ENCODE measurements at regions not wholly inside any gene's neighbourhood (a gene's known extent, or its start where the extent isn't known, plus 50 kb on each side); places are given as distances from the start of the nearest gene placed in this dataset.

DNA sequence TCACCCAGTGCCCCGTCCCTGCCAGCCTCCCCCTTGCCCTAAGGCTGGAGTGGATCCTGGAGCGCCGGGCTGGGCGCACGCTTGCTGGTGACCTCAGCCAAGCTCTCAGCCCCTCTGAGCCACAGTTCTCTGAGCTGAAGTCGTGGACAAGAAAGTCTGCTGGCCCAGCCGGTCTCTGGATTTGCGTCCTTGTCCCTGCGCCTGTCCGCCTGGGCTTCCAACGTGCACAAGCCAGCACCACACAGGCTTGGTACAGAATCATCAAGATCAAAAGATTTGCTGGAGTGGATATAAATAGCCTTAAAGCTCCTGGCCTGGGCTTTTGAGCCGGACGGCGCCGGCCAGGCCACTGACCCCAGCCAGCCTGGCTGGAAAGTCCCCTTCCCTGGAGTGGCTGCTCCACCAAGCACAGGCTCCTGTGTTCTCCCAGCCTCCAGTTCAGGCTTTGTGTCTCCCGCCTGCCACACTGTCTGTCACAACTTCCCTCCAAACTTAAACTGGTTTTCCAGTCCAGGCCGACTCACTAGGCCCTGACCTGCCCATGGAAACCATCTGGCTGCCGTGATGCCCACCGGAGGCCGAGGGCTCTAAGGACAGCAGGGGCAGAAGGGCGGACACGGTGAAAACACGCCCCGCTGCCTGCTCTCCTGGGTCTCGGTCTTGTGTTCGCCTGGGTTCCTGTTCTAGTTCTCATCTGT is 156.2 kb downstream of the NUP210 start:
- intact Hi-C loops (cut with DNase I; ENCODE audit: low total_unique reads): no loop called here
- TF ChIP-seq, protein P1, sequence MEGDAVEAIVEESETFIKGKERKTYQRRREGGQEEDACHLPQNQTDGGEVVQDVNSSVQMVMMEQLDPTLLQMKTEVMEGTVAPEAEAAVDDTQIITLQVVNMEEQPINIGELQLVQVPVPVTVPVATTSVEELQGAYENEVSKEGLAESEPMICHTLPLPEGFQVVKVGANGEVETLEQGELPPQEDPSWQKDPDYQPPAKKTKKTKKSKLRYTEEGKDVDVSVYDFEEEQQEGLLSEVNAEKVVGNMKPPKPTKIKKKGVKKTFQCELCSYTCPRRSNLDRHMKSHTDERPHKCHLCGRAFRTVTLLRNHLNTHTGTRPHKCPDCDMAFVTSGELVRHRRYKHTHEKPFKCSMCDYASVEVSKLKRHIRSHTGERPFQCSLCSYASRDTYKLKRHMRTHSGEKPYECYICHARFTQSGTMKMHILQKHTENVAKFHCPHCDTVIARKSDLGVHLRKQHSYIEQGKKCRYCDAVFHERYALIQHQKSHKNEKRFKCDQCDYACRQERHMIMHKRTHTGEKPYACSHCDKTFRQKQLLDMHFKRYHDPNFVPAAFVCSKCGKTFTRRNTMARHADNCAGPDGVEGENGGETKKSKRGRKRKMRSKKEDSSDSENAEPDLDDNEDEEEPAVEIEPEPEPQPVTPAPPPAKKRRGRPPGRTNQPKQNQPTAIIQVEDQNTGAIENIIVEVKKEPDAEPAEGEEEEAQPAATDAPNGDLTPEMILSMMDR (IDR thresholded peaks at IDR 0.05 in 8 of 11, conservative IDR thresholded peaks at IDR 0.05 in 3 of 11): no peak
- TF ChIP-seq POLR2A (IDR thresholded peaks at IDR 0.05) (no peak), POLR2AphosphoS5 (IDR thresholded peaks at IDR 0.05) (peak in 2 of 3 donors; percentile 5 to 18)
- Histone ChIP-seq H3K4me1 (peaks cover 0 to 48% (median 16%) of the 10 kb centered on the region in 6 donors), H3K27ac (peak overlapping the region in 6 of 8 donors; percentile 33 to 67 (median 42)), H3K9me3 (peaks cover 0 to 3% (median 0%) of the 10 kb centered on the region in 8 donors), H3K27me3 (replicated peaks in 1 of 7) (peaks cover 0 to 16% (median 0%) of the 10 kb centered on the region in 7 donors), H3K36me3 (no peaks in the 10 kb centered on the region), H3K4me3 (no peak overlapping the region)
- DNase-seq: peak; percentile 64
- 66 to 78% (median 67%) methylated on average over 26 of the region's 26 CpGs for WGBS, 5 donors

DNA sequence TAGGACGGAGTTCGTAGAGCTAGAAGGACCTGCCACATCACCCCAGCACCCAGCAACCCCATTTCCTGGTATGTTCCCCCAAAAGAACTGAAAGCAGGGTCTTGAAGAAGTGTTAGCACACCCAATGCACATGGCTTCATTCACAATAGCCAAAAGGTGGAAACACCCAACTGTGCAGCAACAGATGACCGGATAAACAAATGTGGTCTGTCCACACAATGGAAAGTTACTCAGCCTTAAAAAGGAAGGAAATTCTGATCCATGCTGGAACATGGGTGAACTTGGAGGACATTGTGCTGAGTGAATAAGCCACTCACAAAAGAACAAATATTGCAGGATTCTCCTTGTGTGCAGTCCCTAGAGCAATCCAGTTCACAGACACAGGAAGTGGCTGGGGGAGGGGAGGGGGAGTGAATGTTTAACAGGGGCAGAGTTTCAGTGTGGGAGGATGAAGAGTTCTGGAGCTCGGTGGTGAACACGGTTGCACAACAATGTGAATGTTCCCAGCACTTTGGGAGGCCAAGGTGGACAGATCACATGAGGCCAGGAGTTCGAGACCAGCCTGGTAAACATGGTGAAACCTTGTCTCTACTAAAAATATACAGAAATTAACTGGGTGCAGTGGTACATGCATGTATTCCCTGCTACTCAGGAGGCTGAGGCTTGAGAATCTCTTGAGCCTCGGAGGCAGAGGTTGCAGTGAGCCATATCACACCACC is 157.5 kb downstream of the NUP210 start:
- no peak for DNase-seq
- no peak for TF ChIP-seq POLR2AphosphoS5 (IDR thresholded peaks at IDR 0.05)
- Histone ChIP-seq H3K4me1 (peaks cover 0 to 48% (median 16%) of the 10 kb centered on the region in 6 donors), H3K4me3 (no peak overlapping the region), H3K9me3 (peaks cover 0 to 3% (median 0%) of the 10 kb centered on the region in 8 donors), H3K36me3 (no peaks in the 10 kb centered on the region), H3K27me3 (replicated peaks in 1 of 7) (peaks cover 0 to 16% (median 0%) of the 10 kb centered on the region in 7 donors), H3K27ac (peak overlapping the region in 2 of 8 donors; percentile 16 to 43)
- 45 to 59% (median 48%) methylated on average over 7 of the region's 7 CpGs for WGBS, 5 donors
- intact Hi-C loops (cut with DNase I; ENCODE audit: low total_unique reads): no loop called here

DNA sequence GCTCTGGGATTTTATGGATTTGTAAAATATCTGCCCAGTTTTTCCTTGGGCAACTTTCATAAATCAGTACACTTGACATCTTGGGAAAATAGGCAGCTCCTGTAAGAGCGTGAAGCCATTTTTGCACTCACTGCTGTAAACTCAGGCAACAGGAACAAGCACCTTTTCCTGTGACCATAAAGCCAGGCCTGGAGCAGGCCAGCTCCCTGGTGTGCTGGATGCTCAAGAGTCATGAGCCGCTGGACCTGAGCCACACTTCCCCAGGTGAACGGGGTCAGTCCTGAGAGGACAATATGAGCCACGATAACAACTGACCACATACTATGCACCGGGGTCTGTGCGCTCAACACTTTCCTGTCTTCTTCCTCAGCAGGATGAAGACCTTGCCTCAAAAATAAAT is 158.2 kb downstream of the NUP210 start:
- no peak for DNase-seq
- Histone ChIP-seq H3K36me3 (no peaks in the 10 kb centered on the region), H3K4me3 (no peak overlapping the region), H3K27ac (peak overlapping the region in 2 of 8 donors; percentile 16 to 43), H3K9me3 (peaks cover 0 to 3% (median 0%) of the 10 kb centered on the region in 8 donors), H3K4me1 (peaks cover 0 to 48% (median 16%) of the 10 kb centered on the region in 6 donors), H3K27me3 (replicated peaks in 1 of 7) (peaks cover 0 to 16% (median 0%) of the 10 kb centered on the region in 7 donors)
- intact Hi-C loops (cut with DNase I; ENCODE audit: low total_unique reads): no loop called here
- WGBS, 5 donors: 78 to 87% (median 82%) methylated on average over 6 of the region's 6 CpGs
- TF ChIP-seq POLR2A (IDR thresholded peaks at IDR 0.05) (no peak), POLR2AphosphoS5 (IDR thresholded peaks at IDR 0.05) (no peak)
- TF ChIP-seq, protein P1 (IDR thresholded peaks at IDR 0.05 in 8 of 11, conservative IDR thresholded peaks at IDR 0.05 in 3 of 11): no peak

DNA sequence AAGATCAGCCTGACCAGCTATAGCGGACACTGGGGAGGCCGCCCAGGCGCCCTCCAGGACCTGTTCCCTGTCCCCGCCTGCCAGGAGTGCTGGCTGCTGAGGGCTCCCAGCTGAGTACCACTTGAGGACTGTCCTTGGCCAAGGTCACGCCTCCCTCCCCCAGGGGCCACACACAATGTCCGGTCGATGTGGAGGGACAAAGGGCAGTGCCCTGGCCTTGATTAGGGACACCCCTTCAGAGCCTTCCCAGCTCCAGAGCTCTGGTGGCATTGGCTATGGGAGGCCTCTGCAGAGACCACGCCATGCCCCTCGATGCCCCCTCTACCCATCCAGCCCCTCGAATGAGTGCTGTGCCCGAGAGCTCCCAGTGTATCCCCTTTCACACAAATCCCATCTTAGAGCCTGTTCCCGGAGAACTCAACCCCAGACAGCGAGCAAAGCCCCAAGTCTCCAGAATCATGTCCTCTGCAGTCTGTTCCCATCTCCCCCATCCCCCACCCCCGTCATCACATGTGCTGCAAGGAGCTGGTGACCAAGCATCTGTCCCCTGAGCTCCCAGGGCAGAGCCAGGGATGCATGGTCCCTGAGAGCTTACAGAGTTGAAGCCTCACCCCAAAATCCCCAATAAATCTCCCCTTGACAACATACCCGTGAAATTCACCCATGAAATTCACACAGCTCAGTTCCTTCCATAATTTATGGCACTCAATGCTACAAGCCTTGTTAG is 158.9 kb downstream of the NUP210 start:
- intact Hi-C loops (cut with DNase I; ENCODE audit: low total_unique reads): no loop called here
- peaks cover 0 to 3% (median 0%) of the 10 kb centered on the region in 8 donors for H3K9me3 ChIP-seq
- DNase-seq: no peak
- H3K27me3 ChIP-seq (replicated peaks in 1 of 7): peaks cover 0 to 16% (median 0%) of the 10 kb centered on the region in 7 donors
- no peaks in the 10 kb centered on the region for H3K36me3 ChIP-seq
- H3K27ac ChIP-seq: no peak overlapping the region
- TF ChIP-seq POLR2A (IDR thresholded peaks at IDR 0.05) (no peak), POLR2AphosphoS5 (IDR thresholded peaks at IDR 0.05) (peak in 1 of 3 donors; percentile 27)
- 75 to 80% (median 77%) methylated on average over 14 to 15 of the region's 15 CpGs for WGBS, 5 donors
- no peak overlapping the region for H3K4me3 ChIP-seq
- H3K4me1 ChIP-seq: peaks cover 0 to 48% (median 16%) of the 10 kb centered on the region in 6 donors

Measured in spleen (tissue), 11 donors.